Astrocyte (in vitro differentiated cells and primary cell): ENCODE measurements at regions not wholly inside any gene's neighbourhood (a gene's known extent, or its start where the extent isn't known, plus 50 kb on each side); places are given as distances from the start of the nearest gene placed in this dataset.

Source experiments
- DNase-seq: peaks from one replicate; pipeline ENCODE4 v3.0.0-alpha.2; 2010; ENCODE audit warnings: low read depth
- FAIRE-seq: peaks from 2 replicates; lab custom pipeline; 2011; peaks lifted over from hg19 to GRCh38; lab: Jason Lieb, UNC
- H2AFZ ChIP-seq: 2 replicates; pipeline ENCODE4 v1.6.0; 2012; ENCODE audit warnings: low read depth, low read length, inconsistent platforms
- H3K27ac ChIP-seq: 2 replicates; pipeline ENCODE4 v1.5.1; 2011; ENCODE audit warnings: low read depth, low read length, inconsistent platforms
- H3K27me3 ChIP-seq: 2 replicates; pipeline ENCODE4 v1.6.0; 2011; ENCODE audit warnings: low read length, inconsistent platforms; ENCODE audit not compliant: insufficient read depth
- H3K36me3 ChIP-seq: 2 replicates; pipeline ENCODE4 v1.5.1; 2011; ENCODE audit warnings: low read length, inconsistent platforms; ENCODE audit not compliant: insufficient read depth
- H3K4me1 ChIP-seq: 2 replicates; pipeline ENCODE4 v1.5.1; 2011; ENCODE audit warnings: low read length, inconsistent platforms; ENCODE audit not compliant: insufficient read depth
- H3K4me2 ChIP-seq: 2 replicates; pipeline ENCODE4 v1.6.0; 2012; ENCODE audit warnings: low read length, inconsistent platforms
- H3K4me3 ChIP-seq: 2 replicates; pipeline ENCODE4 v1.5.1; 2011; ENCODE audit warnings: low read depth, mild to moderate bottlenecking, low read length, inconsistent platforms; ENCODE audit not compliant: insufficient read depth
- H3K79me2 ChIP-seq: 2 replicates; pipeline ENCODE4 v1.6.0; 2012; ENCODE audit warnings: mild to moderate bottlenecking, low read length, inconsistent platforms; ENCODE audit not compliant: insufficient read depth
- H3K9ac ChIP-seq: 2 replicates; pipeline ENCODE4 v1.6.0; 2012; ENCODE audit warnings: mild to moderate bottlenecking, low read length, inconsistent platforms
- H3K9me3 ChIP-seq: 2 replicates; pipeline ENCODE4 v1.5.1; 2012; ENCODE audit warnings: low read depth, mild to moderate bottlenecking, low read length, inconsistent platforms; ENCODE audit not compliant: insufficient read depth
- H4K20me1 ChIP-seq: 2 replicates; pipeline ENCODE4 v1.6.0; 2012; ENCODE audit warnings: low read length, inconsistent platforms; ENCODE audit not compliant: insufficient read depth
- H3K27ac Mint-ChIP-seq: one replicate; pipeline ENCODE4 v1.8.0; 2021; ENCODE audit warnings: mild to moderate bottlenecking, mixed read lengths; ENCODE audit not compliant: unreplicated experiment
- H3K27me3 Mint-ChIP-seq: one replicate; pipeline ENCODE4 v1.8.0; 2021; ENCODE audit warnings: low read depth, mixed read lengths; ENCODE audit not compliant: unreplicated experiment
- H3K36me3 Mint-ChIP-seq: one replicate; pipeline ENCODE4 v1.8.0; 2021; ENCODE audit warnings: low read depth, mixed read lengths; ENCODE audit not compliant: unreplicated experiment
- H3K4me1 Mint-ChIP-seq: one replicate; pipeline ENCODE4 v1.8.0; 2021; ENCODE audit warnings: low read depth, mixed read lengths; ENCODE audit not compliant: unreplicated experiment
- H3K4me3 Mint-ChIP-seq: one replicate; pipeline ENCODE4 v1.8.0; 2021; ENCODE audit warnings: mild to moderate bottlenecking, moderate library complexity, mixed read lengths; ENCODE audit not compliant: unreplicated experiment
- H3K9me3 Mint-ChIP-seq: one replicate; pipeline ENCODE4 v1.8.0; 2021; ENCODE audit warnings: mild to moderate bottlenecking, mixed read lengths; ENCODE audit not compliant: unreplicated experiment
- EZH2 ChIP-seq: IDR thresholded peaks from 2 replicates; pipeline ENCODE4 v1.6.1; 2012; ENCODE audit warnings: mild to moderate bottlenecking, low read length, inconsistent platforms; ENCODE audit not compliant: insufficient read depth
- TF ChIP-seq, protein P1 (sequence below): IDR thresholded peaks from 2 replicates; pipeline ENCODE4 v1.5.1; 2011; ENCODE audit warnings: low read depth, mild to moderate bottlenecking, inconsistent platforms, low read length, moderate library complexity; ENCODE audit not compliant: insufficient read depth

DNA sequence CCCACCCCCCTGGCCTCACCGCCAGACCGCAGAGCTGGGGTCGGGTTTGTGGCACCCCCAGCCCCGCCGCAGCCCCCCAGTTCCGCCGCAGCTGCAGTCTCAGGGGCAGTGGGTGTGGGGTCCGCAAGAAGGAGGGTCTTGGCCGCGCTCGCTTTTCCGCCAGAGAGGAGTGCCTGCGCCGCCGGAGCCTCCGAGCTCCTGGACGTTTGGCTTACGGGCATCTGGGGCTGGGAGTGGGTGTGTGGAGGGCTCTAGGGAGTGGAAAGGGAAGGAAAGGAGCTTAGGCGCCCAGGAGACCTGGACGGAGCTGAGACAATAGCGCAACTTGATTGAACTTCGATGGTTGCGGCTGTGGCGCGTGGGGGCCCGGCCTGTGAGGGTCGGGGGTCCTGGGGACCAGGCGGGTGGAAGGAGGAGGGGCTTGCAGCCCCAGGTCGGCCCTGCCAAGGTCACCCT is 88.8 kb upstream of the IPO9 start:
- Mint-ChIP-seq H3K4me1 (peaks cover 66% of the 10 kb centered on the region), H3K27me3 (no peaks in the 10 kb centered on the region), H3K27ac (peak overlapping the region; percentile 96), H3K4me3 (peak overlapping the region; percentile 99), H3K36me3 (peaks cover 14% of the 10 kb centered on the region), H3K9me3 (no peaks in the 10 kb centered on the region)
- FAIRE-seq (no peak), DNase-seq (no peak)
- TF ChIP-seq, protein P1, sequence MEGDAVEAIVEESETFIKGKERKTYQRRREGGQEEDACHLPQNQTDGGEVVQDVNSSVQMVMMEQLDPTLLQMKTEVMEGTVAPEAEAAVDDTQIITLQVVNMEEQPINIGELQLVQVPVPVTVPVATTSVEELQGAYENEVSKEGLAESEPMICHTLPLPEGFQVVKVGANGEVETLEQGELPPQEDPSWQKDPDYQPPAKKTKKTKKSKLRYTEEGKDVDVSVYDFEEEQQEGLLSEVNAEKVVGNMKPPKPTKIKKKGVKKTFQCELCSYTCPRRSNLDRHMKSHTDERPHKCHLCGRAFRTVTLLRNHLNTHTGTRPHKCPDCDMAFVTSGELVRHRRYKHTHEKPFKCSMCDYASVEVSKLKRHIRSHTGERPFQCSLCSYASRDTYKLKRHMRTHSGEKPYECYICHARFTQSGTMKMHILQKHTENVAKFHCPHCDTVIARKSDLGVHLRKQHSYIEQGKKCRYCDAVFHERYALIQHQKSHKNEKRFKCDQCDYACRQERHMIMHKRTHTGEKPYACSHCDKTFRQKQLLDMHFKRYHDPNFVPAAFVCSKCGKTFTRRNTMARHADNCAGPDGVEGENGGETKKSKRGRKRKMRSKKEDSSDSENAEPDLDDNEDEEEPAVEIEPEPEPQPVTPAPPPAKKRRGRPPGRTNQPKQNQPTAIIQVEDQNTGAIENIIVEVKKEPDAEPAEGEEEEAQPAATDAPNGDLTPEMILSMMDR: no peak
- TF ChIP-seq EZH2: no peak
- H3K27me3 ChIP-seq: no peaks in the 10 kb centered on the region
- peak overlapping the region; percentile 67 for H3K4me3 ChIP-seq
- H2AFZ ChIP-seq: no peak overlapping the region
- H3K9ac ChIP-seq: peak overlapping the region; percentile 86
- H3K9me3 ChIP-seq: no peaks in the 10 kb centered on the region
- peaks cover 16% of the 10 kb centered on the region for H3K36me3 ChIP-seq
- peaks cover 100% of the 10 kb centered on the region for H3K79me2 ChIP-seq
- peaks cover 74% of the 10 kb centered on the region for H3K4me1 ChIP-seq
- peaks cover 82% of the 10 kb centered on the region for H4K20me1 ChIP-seq
- peak overlapping the region; percentile 91 for H3K4me2 ChIP-seq
- H3K27ac ChIP-seq: peak overlapping the region; percentile 86

- Histone ChIP-seq H3K9ac (peak overlapping the region; percentile 86), H3K4me1 (peaks cover 75% of the 10 kb centered on the region), H4K20me1 (peaks cover 86% of the 10 kb centered on the region), H3K79me2 (peaks cover 100% of the 10 kb centered on the region), H3K27me3 (no peaks in the 10 kb centered on the region), H2AFZ (no peak overlapping the region), H3K36me3 (peaks cover 16% of the 10 kb centered on the region), H3K4me3 (peak overlapping the region; percentile 67), H3K9me3 (no peaks in the 10 kb centered on the region), H3K4me2 (peak overlapping the region; percentile 91), H3K27ac (peak overlapping the region; percentile 86)
- H3K27me3 Mint-ChIP-seq: no peaks in the 10 kb centered on the region
- DNase-seq (no peak), FAIRE-seq (no peak)
- no peaks in the 10 kb centered on the region for H3K9me3 Mint-ChIP-seq
- H3K27ac Mint-ChIP-seq: peak overlapping the region; percentile 96
- H3K4me3 Mint-ChIP-seq: peak overlapping the region; percentile 99
- H3K4me1 Mint-ChIP-seq: peaks cover 64% of the 10 kb centered on the region
- TF ChIP-seq, protein P1: no peak
- no peak for TF ChIP-seq EZH2
- peaks cover 14% of the 10 kb centered on the region for H3K36me3 Mint-ChIP-seq
These were observed 88.3 kb upstream of the IPO9 start for GRCh38 chr1:201740670-201741111.

- Histone ChIP-seq H2AFZ (no peak overlapping the region), H3K36me3 (peaks cover 16% of the 10 kb centered on the region), H3K27me3 (no peaks in the 10 kb centered on the region), H3K4me3 (no peak overlapping the region), H3K9ac (no peak overlapping the region), H4K20me1 (peaks cover 76% of the 10 kb centered on the region), H3K27ac (no peak overlapping the region), H3K4me2 (peak overlapping the region; percentile 91), H3K79me2 (peaks cover 100% of the 10 kb centered on the region), H3K4me1 (peaks cover 68% of the 10 kb centered on the region), H3K9me3 (no peaks in the 10 kb centered on the region)
- H3K4me1 Mint-ChIP-seq: peaks cover 54% of the 10 kb centered on the region
- FAIRE-seq: no peak
- DNase-seq: no peak
- H3K36me3 Mint-ChIP-seq: peaks cover 10% of the 10 kb centered on the region
- no peaks in the 10 kb centered on the region for H3K27me3 Mint-ChIP-seq
- no peaks in the 10 kb centered on the region for H3K9me3 Mint-ChIP-seq
- peak overlapping the region; percentile 13 for H3K27ac Mint-ChIP-seq
- H3K4me3 Mint-ChIP-seq: peak overlapping the region; percentile 99
- no peak for TF ChIP-seq EZH2
- TF ChIP-seq, protein P1: no peak
These were observed 87.1 kb upstream of the IPO9 start for GRCh38 chr1:201741763-201742342.
